ENCODE measurements at regions not wholly inside any gene's neighbourhood (a gene's known extent, or its start where the extent isn't known, plus 50 kb on each side); places are given as distances from the start of the nearest gene placed in this dataset.

DNA sequence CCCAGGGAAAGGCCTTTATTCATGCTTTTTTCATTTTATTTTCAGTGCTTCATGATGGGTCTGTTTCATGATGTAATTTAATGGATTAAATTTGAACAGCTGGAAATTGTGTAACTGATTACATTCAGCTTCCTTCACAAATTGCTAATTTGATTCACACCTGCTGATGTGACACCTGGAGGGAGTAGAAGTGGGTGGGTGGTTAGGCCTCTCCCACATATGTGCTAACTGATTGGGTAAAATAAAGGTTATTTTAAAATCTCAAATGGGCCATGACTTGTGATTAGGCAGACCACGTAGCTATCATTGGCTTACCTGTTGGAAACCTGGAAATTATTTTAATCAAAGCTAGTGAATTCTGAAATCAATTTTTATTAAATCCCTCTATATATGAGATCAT is 142.1 kb downstream of the GXYLT1 start:
- TF ChIP-seq, protein P1, sequence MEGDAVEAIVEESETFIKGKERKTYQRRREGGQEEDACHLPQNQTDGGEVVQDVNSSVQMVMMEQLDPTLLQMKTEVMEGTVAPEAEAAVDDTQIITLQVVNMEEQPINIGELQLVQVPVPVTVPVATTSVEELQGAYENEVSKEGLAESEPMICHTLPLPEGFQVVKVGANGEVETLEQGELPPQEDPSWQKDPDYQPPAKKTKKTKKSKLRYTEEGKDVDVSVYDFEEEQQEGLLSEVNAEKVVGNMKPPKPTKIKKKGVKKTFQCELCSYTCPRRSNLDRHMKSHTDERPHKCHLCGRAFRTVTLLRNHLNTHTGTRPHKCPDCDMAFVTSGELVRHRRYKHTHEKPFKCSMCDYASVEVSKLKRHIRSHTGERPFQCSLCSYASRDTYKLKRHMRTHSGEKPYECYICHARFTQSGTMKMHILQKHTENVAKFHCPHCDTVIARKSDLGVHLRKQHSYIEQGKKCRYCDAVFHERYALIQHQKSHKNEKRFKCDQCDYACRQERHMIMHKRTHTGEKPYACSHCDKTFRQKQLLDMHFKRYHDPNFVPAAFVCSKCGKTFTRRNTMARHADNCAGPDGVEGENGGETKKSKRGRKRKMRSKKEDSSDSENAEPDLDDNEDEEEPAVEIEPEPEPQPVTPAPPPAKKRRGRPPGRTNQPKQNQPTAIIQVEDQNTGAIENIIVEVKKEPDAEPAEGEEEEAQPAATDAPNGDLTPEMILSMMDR (IDR thresholded peaks at IDR 0.05 in 4 of 5, conservative IDR thresholded peaks at IDR 0.05 in 1 of 5): no peak
- no peak for TF ChIP-seq POLR2A (IDR thresholded peaks at IDR 0.05)

Measured in gastrocnemius medialis (tissue), 4 donors.